ENCODE measurements at regions not wholly inside any gene's neighbourhood (a gene's known extent, or its start where the extent isn't known, plus 50 kb on each side); places are given as distances from the start of the nearest gene placed in this dataset.

- no peak for DNase-seq (ENCODE audit: low spot score)
- FAIRE-seq: no peak
Observed at GRCh38 chr4:125681240-125681639, 366.5 kb downstream of the FAT4 start.

- no peak for DNase-seq (ENCODE audit: low spot score)
- no peak for FAIRE-seq
Observed at GRCh38 chr4:125682730-125683129, 368.0 kb downstream of the FAT4 start.

DNA sequence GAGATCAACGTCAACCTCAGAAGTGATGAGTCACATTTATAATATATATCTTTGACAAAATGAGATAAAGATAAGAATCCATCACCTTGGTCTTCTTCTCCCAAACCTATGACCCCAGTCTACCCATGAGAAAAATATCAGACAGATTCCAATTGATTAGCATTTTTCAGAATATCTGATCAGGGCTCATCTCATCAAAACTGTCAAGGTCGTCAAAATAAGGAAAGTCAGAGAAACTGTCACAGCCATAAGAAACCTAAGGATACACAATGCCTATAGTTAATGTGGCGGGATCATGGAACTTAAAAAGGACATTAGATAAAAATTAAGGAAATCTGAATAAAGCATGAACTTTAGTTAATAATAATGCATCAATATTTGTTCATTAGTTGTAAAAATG, 374.1 kb downstream of the FAT4 start:
- DNase-seq (ENCODE audit: low spot score): no peak
- no peak for FAIRE-seq

DNA sequence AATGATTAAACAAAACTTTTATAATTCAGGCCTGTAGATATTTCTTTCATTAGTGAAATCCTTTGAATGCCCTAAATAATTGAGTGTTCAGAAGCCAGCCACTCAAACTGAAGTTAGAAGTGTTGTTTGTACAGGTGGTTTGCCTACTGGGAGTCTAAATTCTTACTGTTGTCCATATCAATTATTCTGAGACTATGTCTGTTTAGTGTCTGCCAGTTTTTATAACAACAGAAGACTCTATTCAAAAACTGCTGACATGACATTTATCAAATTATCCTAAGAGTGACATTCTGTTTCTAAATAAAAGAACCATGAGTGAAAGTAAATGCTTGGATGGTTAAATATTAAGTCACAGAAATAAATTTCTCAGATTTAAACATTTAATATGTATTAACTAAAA, 375.1 kb downstream of the FAT4 start:
- FAIRE-seq: no peak
- DNase-seq (ENCODE audit: low spot score): no peak

DNA sequence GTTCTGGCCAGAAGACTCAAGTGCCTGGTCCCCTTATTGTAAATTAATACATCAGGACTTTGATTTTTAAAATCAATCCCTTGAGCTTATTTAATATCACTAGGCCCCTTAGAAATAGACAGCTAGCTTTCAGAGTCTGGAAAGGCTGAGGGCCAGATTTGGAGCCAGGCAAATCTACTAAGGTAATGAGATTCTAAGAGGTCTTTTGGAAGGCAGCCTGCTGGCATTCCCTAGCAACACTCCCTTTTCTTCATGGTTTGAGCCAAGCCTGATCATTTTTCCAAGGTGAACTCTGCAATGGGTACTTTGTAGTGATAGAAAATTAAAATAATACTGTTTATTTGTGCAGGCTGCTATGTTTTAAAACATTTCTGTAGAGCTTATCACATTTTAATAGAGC, 378.5 kb downstream of the FAT4 start:
- DNase-seq (ENCODE audit: low spot score) (no peak), FAIRE-seq (no peak)

DNA sequence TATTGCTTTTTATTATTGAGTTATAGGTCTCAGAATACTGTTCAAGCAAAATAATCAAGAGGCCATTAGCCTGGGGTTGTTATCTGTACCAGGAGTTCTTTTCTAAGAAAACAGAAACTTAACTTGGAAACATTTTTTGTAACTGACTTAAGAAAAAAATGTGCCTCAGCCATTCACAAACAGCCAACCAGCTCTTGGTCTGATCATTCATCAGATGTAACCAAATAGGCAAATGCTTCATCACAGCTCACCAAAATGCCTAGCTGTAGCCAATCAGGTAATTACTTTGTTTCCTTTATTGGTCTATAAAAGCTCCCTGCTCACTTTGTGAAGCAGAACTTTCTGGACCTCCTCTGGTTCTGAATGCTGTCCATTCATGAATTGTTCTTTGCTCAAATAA, 387.7 kb downstream of the FAT4 start:
- DNase-seq (ENCODE audit: low spot score): no peak

GRCh38 chr4:125703443-125703842, 388.7 kb downstream of the FAT4 start:
- peak; percentile 63 for FAIRE-seq
- no peak for DNase-seq (ENCODE audit: low spot score)

More for the DNA sequence above, 387.7 kb downstream of the FAT4 start:
- no peak for FAIRE-seq

GRCh38 chr4:125704726-125705125, 390.0 kb downstream of the FAT4 start:
- peak; percentile 78 for FAIRE-seq

GRCh38 chr4:125705681-125706080, 390.9 kb downstream of the FAT4 start:
- no peak for DNase-seq (ENCODE audit: low spot score)
- FAIRE-seq: no peak

More at GRCh38 chr4:125704726-125705125, 390.0 kb downstream of the FAT4 start:
- peak; percentile 40 for DNase-seq (ENCODE audit: low spot score)

GRCh38 chr4:125707397-125707796, 392.6 kb downstream of the FAT4 start:
- DNase-seq (ENCODE audit: low spot score): no peak

GRCh38 chr4:125710766-125711165, 396.0 kb downstream of the FAT4 start:
- FAIRE-seq (no peak), DNase-seq (ENCODE audit: low spot score) (no peak)

More at GRCh38 chr4:125707397-125707796, 392.6 kb downstream of the FAT4 start:
- FAIRE-seq: no peak

DNA sequence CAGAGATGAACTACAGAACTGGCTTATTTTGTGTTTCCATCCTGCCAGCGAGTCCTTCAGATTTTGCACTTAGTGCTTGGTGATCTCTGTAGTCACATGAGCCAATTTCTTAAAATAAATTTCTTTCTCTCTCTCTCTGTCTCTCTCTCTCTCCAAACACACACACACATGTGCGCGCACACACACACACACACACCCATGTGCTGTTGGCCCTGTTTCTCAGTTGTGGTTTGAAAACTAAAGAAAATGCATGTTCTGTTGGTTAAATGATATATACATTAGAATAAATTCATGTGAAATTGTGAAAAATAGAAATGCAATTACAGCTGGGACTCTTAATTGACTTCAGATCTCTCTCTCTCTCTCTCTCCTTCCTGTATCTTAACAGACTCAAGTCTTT, 399.3 kb downstream of the FAT4 start:
- FAIRE-seq (no peak), DNase-seq (ENCODE audit: low spot score) (no peak)

GRCh38 chr4:125714845-125715244, 400.1 kb downstream of the FAT4 start:
- no peak for DNase-seq (ENCODE audit: low spot score)
- no peak for FAIRE-seq

GRCh38 chr4:125719987-125720386, 405.2 kb downstream of the FAT4 start:
- DNase-seq (ENCODE audit: low spot score) (no peak), FAIRE-seq (no peak)

DNA sequence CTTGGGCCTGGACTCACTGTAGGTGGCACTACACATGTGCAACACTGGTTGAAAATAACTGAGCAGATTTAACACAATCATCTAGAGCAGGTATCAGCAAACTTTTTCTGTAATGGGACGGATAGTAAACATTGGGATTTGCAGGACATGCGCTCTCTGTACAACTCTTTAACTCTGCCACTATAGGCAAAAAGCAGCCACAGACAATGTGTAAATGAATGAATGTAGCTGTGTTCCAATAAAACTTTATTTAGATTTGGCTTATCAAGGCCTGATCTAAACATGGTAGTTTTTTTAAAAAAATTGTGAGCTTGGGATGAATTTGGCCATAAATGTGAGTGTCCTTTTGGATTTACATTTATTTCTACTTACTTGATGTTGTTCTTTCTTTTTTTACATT, 407.3 kb downstream of the FAT4 start:
- no peak for FAIRE-seq
- no peak for DNase-seq (ENCODE audit: low spot score)

DNA sequence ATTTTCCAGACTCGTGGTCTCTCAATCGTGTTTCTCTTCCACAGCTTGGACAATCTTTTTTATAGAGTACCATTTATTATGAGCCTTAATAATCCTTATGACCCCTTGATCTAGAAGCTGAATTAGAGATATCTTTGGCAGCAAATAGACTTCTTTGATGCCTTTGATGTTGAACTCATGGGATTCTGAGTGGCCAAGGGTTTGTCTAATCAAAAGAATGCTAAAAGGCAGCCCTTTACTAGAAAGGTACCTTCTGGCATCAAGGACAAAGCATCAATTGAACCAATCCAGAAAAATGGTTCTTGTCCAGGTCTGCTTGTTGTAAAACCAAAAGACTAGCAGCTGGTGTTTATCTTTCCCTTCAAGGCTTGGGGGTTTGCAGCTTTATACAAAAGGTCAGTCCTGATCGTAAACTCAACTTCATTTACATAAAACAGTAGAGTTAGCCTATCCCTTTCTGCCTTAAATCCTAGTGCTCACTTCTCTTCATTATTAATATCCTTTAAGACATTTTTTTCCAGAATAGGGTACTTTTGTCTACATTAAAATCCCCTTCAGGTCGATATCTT, 411.3 kb downstream of the FAT4 start:
- no peak for FAIRE-seq
- no peak for DNase-seq (ENCODE audit: low spot score)

- no peak for FAIRE-seq
- no peak for DNase-seq (ENCODE audit: low spot score)
Observed at GRCh38 chr4:125727931-125728330, 413.2 kb downstream of the FAT4 start.

DNA sequence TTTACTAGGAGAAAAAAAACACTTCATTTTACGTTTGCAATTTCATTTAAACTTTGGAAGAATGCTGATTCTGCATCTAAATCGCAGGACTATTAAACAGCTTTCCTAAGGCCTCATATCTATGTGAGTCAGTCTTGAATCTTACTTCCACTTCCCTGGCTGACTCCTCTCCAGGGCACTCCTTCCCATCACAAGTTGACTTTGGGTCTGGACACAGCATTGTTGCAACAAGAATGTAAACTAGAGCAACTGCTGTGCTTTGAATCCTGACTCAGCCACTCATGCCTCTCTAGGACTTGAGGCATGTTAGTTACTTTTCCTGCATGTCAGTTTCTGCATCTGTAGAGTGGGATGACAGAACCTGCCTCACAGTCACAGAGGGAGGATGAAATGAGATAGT, 413.8 kb downstream of the FAT4 start:
- FAIRE-seq: peak; percentile 95
- DNase-seq (ENCODE audit: low spot score): peak; percentile 95

- no peak for DNase-seq (ENCODE audit: low spot score)
Observed at GRCh38 chr4:125729171-125729570, 414.4 kb downstream of the FAT4 start.

DNA sequence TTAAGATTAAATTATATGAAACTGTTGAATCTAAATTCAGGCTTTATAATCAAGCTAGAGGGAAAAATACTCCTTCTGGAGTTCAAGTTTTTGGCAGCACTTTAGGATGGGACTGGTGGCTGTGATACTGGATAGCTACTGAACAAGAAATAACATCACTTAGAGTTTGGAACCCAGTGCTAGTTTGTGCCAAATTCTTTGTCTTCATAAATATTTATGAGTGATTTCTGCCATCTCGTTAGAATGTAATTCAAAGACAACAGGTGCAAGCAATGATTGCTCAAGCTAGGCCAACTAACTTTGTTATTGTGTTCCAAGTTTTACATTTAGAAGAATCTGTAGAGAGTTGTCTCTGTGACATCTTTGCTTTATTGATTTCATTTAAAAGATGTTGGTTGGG, 417.9 kb downstream of the FAT4 start:
- no peak for DNase-seq (ENCODE audit: low spot score)
- no peak for FAIRE-seq

More at GRCh38 chr4:125729171-125729570, 414.4 kb downstream of the FAT4 start:
- no peak for FAIRE-seq

- FAIRE-seq (no peak), DNase-seq (ENCODE audit: low spot score) (no peak)
Observed at GRCh38 chr4:125734504-125734903, 419.7 kb downstream of the FAT4 start.

- DNase-seq (ENCODE audit: low spot score) (peak; percentile 91), FAIRE-seq (peak; percentile 95)
Observed at GRCh38 chr4:125735102-125735501, 420.3 kb downstream of the FAT4 start.

- peak; percentile 7 for FAIRE-seq
- peak; percentile 75 for DNase-seq (ENCODE audit: low spot score)
Observed at GRCh38 chr4:125736057-125736456, 421.3 kb downstream of the FAT4 start.

DNA sequence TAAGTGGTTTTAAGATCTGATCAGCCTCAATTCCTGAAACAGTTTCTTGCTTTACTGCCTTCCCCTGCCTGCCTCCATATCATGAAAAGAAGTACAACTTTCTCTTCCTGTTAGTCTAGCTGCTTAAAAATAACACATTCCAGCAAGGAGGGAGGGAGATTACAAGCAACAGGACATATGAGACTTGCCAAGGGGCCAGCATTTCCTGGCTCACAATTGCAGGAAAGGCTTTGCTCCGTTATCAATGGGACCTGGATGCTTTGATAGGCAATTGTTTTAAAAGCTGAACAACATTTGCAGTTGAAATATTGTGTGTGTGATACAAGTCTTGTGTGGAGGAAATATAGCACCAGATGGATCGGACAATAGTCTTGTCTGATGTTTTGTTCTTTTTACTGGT, 425.0 kb downstream of the FAT4 start:
- FAIRE-seq (no peak), DNase-seq (ENCODE audit: low spot score) (no peak)
